HG03097 (cell line): ENCODE measurements at regions not wholly inside any gene's neighbourhood (a gene's known extent, or its start where the extent isn't known, plus 50 kb on each side); places are given as distances from the start of the nearest gene placed in this dataset.

ENCODE experiments used
- ATAC-seq: cut with Tn5 transposase; IDR thresholded peaks from one replicate; pipeline ENCODE4 v1.9.1; 2021; ENCODE audit not compliant: unreplicated experiment, low FRiP score

- ATAC-seq = no peak
Observed at GRCh38 chr5:124402144-124402581, 344.3 kb downstream of the ZNF608 start.

GRCh38 chr5:124401476-124402143, 344.8 kb downstream of the ZNF608 start:
- no peak for ATAC-seq

- ATAC-seq = no peak
Observed at GRCh38 chr5:124399426-124399961, 346.9 kb downstream of the ZNF608 start.

- ATAC-seq = no peak
Observed at GRCh38 chr5:124398460-124398859, 348.0 kb downstream of the ZNF608 start.

- ATAC-seq = no peak
Observed at GRCh38 chr5:124397317-124397716, 349.1 kb downstream of the ZNF608 start.

- ATAC-seq = no peak
Observed at GRCh38 chr5:124395926-124396325, 350.5 kb downstream of the ZNF608 start.

GRCh38 chr5:124395287-124395686, 351.2 kb downstream of the ZNF608 start:
- no peak for ATAC-seq

GRCh38 chr5:124394700-124395245, 351.7 kb downstream of the ZNF608 start:
- no peak for ATAC-seq

GRCh38 chr5:124393584-124394379, 352.7 kb downstream of the ZNF608 start:
- no peak for ATAC-seq

GRCh38 chr5:124383693-124384092, 362.7 kb downstream of the ZNF608 start:
- no peak for ATAC-seq

- no peak for ATAC-seq
Observed at GRCh38 chr5:124377386-124377785, 369.1 kb downstream of the ZNF608 start.

GRCh38 chr5:124373883-124374282, 372.6 kb downstream of the ZNF608 start:
- no peak for ATAC-seq

- no peak for ATAC-seq
Observed at GRCh38 chr5:124372457-124372856, 374.0 kb downstream of the ZNF608 start.

- no peak for ATAC-seq
Observed at GRCh38 chr5:124371111-124371706, 375.2 kb downstream of the ZNF608 start.

GRCh38 chr5:124370601-124371000, 375.8 kb downstream of the ZNF608 start:
- no peak for ATAC-seq

GRCh38 chr5:124365361-124365801, 381.1 kb downstream of the ZNF608 start:
- ATAC-seq = no peak

- ATAC-seq = no peak
Observed at GRCh38 chr5:124355928-124356327, 390.5 kb downstream of the ZNF608 start.

GRCh38 chr5:124353016-124353415, 393.4 kb downstream of the ZNF608 start:
- ATAC-seq = no peak

- ATAC-seq = no peak
Observed at GRCh38 chr5:124352312-124352711, 394.1 kb downstream of the ZNF608 start.

GRCh38 chr5:124349931-124350330, 396.5 kb downstream of the ZNF608 start:
- no peak for ATAC-seq

- ATAC-seq = no peak
Observed at GRCh38 chr5:124343451-124343867, 403.0 kb downstream of the ZNF608 start.
